ENCODE measurements at regions not wholly inside any gene's neighbourhood (a gene's known extent, or its start where the extent isn't known, plus 50 kb on each side); places are given as distances from the start of the nearest gene placed in this dataset.

GRCh38 chr18:65349635-65350034 is 401.2 kb upstream of the CDH7 start:
- TF ChIP-seq, protein P1, sequence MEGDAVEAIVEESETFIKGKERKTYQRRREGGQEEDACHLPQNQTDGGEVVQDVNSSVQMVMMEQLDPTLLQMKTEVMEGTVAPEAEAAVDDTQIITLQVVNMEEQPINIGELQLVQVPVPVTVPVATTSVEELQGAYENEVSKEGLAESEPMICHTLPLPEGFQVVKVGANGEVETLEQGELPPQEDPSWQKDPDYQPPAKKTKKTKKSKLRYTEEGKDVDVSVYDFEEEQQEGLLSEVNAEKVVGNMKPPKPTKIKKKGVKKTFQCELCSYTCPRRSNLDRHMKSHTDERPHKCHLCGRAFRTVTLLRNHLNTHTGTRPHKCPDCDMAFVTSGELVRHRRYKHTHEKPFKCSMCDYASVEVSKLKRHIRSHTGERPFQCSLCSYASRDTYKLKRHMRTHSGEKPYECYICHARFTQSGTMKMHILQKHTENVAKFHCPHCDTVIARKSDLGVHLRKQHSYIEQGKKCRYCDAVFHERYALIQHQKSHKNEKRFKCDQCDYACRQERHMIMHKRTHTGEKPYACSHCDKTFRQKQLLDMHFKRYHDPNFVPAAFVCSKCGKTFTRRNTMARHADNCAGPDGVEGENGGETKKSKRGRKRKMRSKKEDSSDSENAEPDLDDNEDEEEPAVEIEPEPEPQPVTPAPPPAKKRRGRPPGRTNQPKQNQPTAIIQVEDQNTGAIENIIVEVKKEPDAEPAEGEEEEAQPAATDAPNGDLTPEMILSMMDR (IDR thresholded peaks at IDR 0.05), result no peak
- TF ChIP-seq POLR2A (IDR thresholded peaks at IDR 0.05), result no peak
